ENCODE measurements at regions not wholly inside any gene's neighbourhood (a gene's known extent, or its start where the extent isn't known, plus 50 kb on each side); places are given as distances from the start of the nearest gene placed in this dataset.

DNA sequence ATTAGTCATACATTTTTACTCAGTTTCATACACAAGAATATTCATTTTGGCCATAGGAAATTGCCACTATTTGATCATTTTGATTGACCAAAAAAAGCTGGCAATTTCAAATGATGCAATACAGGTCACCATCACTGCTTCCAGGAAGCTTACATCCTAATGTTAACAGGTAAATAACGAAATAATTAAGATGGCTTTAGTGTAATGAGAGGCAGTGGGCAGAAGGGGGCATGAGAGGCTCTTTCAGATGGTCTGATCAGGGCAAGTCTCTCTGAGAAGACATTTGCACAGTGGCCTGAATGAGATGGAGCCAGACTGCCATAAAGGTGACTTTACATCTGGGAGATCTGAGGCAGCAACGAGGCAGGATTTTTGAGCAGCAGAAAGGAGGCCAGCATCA lies 170.7 kb downstream of the SLIT2 start (continued):
- TF ChIP-seq, protein P1, sequence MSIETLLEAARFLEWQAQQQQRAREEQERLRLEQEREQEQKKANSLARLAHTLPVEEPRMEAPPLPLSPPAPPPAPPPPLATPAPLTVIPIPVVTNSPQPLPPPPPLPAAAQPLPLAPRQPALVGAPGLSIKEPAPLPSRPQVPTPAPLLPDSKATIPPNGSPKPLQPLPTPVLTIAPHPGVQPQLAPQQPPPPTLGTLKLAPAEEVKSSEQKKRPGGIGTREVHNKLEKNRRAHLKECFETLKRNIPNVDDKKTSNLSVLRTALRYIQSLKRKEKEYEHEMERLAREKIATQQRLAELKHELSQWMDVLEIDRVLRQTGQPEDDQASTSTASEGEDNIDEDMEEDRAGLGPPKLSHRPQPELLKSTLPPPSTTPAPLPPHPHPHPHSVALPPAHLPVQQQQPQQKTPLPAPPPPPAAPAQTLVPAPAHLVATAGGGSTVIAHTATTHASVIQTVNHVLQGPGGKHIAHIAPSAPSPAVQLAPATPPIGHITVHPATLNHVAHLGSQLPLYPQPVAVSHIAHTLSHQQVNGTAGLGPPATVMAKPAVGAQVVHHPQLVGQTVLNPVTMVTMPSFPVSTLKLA (conservative IDR thresholded peaks at IDR 0.05): no peak
- no peak for TF ChIP-seq KLF6 (CRISPR knock-in tag; IDR thresholded peaks at IDR 0.05; ENCODE audit: borderline replicate concordance)
- TF ChIP-seq, protein P2, sequence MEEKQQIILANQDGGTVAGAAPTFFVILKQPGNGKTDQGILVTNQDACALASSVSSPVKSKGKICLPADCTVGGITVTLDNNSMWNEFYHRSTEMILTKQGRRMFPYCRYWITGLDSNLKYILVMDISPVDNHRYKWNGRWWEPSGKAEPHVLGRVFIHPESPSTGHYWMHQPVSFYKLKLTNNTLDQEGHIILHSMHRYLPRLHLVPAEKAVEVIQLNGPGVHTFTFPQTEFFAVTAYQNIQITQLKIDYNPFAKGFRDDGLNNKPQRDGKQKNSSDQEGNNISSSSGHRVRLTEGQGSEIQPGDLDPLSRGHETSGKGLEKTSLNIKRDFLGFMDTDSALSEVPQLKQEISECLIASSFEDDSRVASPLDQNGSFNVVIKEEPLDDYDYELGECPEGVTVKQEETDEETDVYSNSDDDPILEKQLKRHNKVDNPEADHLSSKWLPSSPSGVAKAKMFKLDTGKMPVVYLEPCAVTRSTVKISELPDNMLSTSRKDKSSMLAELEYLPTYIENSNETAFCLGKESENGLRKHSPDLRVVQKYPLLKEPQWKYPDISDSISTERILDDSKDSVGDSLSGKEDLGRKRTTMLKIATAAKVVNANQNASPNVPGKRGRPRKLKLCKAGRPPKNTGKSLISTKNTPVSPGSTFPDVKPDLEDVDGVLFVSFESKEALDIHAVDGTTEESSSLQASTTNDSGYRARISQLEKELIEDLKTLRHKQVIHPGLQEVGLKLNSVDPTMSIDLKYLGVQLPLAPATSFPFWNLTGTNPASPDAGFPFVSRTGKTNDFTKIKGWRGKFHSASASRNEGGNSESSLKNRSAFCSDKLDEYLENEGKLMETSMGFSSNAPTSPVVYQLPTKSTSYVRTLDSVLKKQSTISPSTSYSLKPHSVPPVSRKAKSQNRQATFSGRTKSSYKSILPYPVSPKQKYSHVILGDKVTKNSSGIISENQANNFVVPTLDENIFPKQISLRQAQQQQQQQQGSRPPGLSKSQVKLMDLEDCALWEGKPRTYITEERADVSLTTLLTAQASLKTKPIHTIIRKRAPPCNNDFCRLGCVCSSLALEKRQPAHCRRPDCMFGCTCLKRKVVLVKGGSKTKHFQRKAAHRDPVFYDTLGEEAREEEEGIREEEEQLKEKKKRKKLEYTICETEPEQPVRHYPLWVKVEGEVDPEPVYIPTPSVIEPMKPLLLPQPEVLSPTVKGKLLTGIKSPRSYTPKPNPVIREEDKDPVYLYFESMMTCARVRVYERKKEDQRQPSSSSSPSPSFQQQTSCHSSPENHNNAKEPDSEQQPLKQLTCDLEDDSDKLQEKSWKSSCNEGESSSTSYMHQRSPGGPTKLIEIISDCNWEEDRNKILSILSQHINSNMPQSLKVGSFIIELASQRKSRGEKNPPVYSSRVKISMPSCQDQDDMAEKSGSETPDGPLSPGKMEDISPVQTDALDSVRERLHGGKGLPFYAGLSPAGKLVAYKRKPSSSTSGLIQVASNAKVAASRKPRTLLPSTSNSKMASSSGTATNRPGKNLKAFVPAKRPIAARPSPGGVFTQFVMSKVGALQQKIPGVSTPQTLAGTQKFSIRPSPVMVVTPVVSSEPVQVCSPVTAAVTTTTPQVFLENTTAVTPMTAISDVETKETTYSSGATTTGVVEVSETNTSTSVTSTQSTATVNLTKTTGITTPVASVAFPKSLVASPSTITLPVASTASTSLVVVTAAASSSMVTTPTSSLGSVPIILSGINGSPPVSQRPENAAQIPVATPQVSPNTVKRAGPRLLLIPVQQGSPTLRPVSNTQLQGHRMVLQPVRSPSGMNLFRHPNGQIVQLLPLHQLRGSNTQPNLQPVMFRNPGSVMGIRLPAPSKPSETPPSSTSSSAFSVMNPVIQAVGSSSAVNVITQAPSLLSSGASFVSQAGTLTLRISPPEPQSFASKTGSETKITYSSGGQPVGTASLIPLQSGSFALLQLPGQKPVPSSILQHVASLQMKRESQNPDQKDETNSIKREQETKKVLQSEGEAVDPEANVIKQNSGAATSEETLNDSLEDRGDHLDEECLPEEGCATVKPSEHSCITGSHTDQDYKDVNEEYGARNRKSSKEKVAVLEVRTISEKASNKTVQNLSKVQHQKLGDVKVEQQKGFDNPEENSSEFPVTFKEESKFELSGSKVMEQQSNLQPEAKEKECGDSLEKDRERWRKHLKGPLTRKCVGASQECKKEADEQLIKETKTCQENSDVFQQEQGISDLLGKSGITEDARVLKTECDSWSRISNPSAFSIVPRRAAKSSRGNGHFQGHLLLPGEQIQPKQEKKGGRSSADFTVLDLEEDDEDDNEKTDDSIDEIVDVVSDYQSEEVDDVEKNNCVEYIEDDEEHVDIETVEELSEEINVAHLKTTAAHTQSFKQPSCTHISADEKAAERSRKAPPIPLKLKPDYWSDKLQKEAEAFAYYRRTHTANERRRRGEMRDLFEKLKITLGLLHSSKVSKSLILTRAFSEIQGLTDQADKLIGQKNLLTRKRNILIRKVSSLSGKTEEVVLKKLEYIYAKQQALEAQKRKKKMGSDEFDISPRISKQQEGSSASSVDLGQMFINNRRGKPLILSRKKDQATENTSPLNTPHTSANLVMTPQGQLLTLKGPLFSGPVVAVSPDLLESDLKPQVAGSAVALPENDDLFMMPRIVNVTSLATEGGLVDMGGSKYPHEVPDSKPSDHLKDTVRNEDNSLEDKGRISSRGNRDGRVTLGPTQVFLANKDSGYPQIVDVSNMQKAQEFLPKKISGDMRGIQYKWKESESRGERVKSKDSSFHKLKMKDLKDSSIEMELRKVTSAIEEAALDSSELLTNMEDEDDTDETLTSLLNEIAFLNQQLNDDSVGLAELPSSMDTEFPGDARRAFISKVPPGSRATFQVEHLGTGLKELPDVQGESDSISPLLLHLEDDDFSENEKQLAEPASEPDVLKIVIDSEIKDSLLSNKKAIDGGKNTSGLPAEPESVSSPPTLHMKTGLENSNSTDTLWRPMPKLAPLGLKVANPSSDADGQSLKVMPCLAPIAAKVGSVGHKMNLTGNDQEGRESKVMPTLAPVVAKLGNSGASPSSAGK (IDR thresholded peaks at IDR 0.05): no peak
- TF ChIP-seq RB1 (IDR thresholded peaks at IDR 0.05; ENCODE audit: low read depth): no peak
- TF ChIP-seq ILF3 (IDR thresholded peaks at IDR 0.05; ENCODE audit: borderline replicate concordance): no peak
- TF ChIP-seq, protein P3, sequence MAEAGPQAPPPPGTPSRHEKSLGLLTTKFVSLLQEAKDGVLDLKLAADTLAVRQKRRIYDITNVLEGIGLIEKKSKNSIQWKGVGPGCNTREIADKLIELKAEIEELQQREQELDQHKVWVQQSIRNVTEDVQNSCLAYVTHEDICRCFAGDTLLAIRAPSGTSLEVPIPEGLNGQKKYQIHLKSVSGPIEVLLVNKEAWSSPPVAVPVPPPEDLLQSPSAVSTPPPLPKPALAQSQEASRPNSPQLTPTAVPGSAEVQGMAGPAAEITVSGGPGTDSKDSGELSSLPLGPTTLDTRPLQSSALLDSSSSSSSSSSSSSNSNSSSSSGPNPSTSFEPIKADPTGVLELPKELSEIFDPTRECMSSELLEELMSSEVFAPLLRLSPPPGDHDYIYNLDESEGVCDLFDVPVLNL (CRISPR knock-in tag; IDR thresholded peaks at IDR 0.05; ENCODE audit: low read depth): no peak
